HG02678 (cell line): ENCODE measurements at regions not wholly inside any gene's neighbourhood (a gene's known extent, or its start where the extent isn't known, plus 50 kb on each side); places are given as distances from the start of the nearest gene placed in this dataset.

ENCODE experiments used
- ATAC-seq: cut with Tn5 transposase; IDR thresholded peaks from one replicate; pipeline ENCODE4 v1.9.1; 2021; ENCODE audit warnings: mild to moderate bottlenecking, moderate library complexity; ENCODE audit not compliant: unreplicated experiment

DNA sequence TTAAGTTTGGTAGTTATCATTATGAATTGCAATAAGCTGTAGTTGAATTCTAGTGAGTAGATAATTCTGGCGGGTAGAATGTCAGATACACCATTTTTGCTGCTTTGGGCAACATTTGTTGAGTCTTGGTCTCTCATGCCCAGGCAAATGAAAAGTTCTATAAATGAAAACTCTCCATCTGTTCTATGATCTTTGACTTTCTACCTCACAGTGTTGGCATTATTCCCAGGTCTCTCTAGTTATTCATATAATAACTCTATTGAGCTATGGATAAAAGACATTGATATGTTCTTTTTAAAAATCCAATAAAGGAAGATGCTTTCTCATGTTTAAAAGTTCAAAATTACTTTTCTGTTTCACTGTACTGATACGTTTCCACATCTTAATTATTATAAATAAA, 415.3 kb upstream of the SEMA3D start:
- ATAC-seq, result no peak

DNA sequence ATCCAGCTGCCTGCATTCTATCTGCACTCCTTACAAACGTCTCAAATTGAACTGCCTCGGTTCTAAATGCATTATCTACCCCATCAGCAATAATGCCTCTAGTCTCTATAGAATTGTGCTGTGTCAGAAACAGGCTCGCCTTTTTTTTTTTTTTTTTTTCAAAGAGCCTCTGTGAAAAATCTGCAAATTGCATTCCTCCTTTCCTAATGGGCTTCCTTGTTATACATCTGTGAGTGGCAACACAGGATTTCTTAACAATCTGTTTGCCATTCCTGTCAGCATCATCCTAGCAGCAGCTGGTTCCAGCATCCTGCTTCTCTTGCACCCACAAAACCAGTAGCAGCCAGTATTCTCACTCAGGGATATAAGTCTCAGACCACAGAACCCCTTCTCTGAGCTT, 413.5 kb upstream of the SEMA3D start:
- ATAC-seq, result no peak

GRCh38 chr7:85596827-85597226, 410.0 kb upstream of the SEMA3D start:
- no peak for ATAC-seq

- ATAC-seq, result no peak
Observed at GRCh38 chr7:85595750-85596178, 408.9 kb upstream of the SEMA3D start.

GRCh38 chr7:85593355-85593754, 406.5 kb upstream of the SEMA3D start:
- ATAC-seq, result no peak

DNA sequence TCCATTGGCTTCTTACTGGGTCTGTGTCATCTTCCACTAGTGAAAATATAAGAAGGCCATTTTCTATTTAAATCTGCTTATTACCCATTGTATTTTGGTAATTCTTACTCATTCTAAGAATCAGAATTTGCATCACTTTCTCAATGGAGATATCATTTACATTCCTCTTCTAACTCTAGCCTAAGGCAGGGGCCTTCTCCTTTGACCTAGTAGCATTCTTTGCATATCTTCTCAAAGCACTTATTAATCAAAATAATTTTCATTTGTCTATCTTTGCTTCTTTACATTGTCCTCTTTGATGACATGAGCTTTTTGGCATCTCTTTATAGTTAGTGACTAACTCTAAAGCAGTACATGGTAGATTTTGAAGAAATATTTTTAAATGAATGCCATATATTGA, 400.9 kb upstream of the SEMA3D start:
- no peak for ATAC-seq

GRCh38 chr7:85586091-85586490, 399.2 kb upstream of the SEMA3D start:
- no peak for ATAC-seq

GRCh38 chr7:85583131-85583953, 396.5 kb upstream of the SEMA3D start:
- no peak for ATAC-seq

DNA sequence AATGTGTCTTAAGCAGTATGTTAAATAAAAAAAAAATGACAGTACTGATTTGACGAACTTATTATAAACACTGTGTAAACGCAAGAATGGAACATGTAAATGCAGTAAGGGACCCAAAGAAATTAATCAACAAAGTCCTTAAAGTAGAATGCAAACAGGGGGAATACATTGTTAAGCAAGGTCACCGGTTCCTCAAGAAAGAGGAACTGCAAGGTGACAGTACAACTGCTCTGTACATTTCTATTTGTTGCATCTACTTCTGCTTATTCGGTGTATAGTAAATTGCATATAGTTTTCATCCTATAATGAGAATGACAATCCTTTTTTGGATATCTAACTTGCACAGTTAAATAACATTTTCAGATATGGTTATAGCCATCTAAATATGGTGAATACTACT, 387.0 kb upstream of the SEMA3D start:
- ATAC-seq, result no peak

GRCh38 chr7:85573346-85573745, 386.5 kb upstream of the SEMA3D start:
- ATAC-seq, result no peak

GRCh38 chr7:85570898-85571297, 384.0 kb upstream of the SEMA3D start:
- no peak for ATAC-seq

DNA sequence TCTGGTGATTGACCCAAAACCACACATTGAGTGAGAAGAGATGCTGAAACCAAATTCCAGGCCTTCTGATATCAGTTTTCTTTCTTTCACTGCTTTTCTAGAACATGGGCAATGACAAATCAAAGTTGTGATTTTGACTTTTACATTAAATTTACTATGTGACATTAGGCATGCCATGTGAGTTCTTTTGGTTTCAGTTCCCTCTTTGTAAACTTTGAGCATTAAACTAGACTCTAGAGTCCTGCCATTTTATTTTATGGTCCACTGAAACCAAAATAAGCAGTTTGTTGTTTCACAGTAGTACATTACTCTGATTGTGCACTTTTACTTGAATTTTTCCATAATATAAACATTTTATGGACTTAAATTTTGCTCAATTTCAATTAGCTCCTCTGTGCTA, 381.1 kb upstream of the SEMA3D start:
- ATAC-seq, result no peak

- no peak for ATAC-seq
Observed at GRCh38 chr7:85566095-85566794, 379.4 kb upstream of the SEMA3D start.

DNA sequence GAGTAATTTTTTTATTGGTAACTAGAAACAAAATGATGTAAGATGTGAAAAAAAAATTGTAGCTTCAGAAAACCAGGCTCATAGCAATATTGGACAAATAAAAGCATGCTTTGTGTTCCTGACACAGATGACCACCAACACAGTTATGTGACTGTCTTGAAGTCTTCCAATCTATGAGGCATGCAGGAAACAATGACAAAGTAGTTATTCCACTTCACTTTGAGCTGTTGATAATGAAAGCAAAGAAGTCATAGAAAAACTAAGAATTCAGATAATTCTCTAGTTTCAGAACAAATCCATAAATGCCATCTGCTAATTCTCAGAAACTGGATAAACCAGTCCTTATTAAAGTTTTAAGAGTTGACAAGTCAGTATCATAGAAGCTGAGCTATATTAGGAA, 378.4 kb upstream of the SEMA3D start:
- no peak for ATAC-seq

- no peak for ATAC-seq
Observed at GRCh38 chr7:85564861-85565260, 378.0 kb upstream of the SEMA3D start.

GRCh38 chr7:85561706-85562105, 374.9 kb upstream of the SEMA3D start:
- ATAC-seq, result no peak

DNA sequence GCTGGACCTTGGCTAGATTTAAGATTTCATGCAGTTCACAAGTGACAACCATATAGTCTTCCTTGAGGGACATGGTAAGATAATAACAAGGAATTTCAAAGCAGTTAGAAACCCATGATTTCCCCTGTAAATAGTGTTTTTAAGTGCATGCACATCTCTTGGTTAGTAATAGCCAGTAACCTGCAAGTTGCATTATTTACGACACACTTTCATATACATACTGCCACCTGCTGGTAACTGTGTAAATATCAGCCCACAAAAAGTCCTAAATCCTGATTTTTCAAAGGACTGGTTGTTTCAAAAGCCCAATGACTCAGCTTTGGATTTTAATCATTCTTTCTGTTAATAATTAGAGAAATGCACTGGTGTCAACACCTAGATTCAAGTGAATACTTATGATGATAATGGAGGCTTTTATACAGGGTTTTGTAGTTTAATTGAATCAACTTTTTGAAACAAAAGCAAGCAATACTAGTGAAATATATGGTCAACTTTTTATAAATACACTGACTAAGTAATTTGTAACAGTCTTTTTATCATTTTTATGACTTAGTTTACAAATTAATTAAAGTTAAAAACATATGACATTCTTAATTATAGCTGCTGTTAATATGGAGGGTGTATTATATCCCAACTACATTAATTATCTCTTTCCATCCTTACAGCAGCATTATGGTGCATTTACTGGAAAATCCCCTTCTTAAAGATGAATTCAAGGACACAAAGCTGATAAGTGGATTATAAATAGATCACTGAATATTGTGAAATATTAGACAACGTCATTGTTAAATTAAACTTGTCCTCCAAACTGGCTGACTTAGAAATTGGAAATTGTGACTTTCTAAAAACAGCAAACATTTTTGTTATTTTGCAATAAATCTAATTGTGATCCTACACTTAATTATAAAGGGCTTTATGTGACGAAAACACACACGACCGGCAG, 367.7 kb upstream of the SEMA3D start:
- ATAC-seq, result peak; percentile 85

- no peak for ATAC-seq
Observed at GRCh38 chr7:85535974-85536729, 349.3 kb upstream of the SEMA3D start.

DNA sequence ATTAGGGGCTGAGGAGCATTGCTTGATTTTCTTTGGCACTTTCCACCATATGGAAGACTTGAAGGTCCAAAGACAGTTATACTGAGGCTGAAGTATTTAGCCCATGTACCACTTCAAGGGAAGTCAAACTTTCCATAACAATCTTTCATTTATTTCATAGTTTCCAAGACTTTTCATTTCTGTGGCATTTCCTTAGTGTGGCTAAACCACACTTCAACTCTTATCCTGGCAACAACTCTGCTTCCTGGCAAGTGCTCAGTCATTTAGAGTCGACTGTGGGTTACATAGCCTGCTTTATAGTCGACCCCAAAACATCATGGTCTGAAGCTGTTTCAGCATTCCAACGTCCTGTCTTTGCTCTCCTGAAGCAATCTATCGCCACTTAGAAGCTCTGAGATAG, 343.0 kb upstream of the SEMA3D start:
- no peak for ATAC-seq

- no peak for ATAC-seq
Observed at GRCh38 chr7:85529201-85529600, 342.3 kb upstream of the SEMA3D start.

GRCh38 chr7:85528581-85528980, 341.7 kb upstream of the SEMA3D start:
- no peak for ATAC-seq
